ENCODE measurements at regions not wholly inside any gene's neighbourhood (a gene's known extent, or its start where the extent isn't known, plus 50 kb on each side); places are given as distances from the start of the nearest gene placed in this dataset.

- Histone ChIP-seq H3K36me3 (ENCODE audit: control insufficient read depth, insufficient read depth, low read length) (no peaks in the 10 kb centered on the region), H3K27me3 (ENCODE audit: control insufficient read depth, insufficient read depth, low read length) (no peaks in the 10 kb centered on the region), H3K4me3 (ENCODE audit: low read depth, low read length) (no peak overlapping the region)
- no peak for DNase-seq (ENCODE audit: low read depth)
- TF ChIP-seq CTCF (IDR thresholded peaks at IDR 0.05; ENCODE audit: insufficient read depth, low read length, poor library complexity, severe bottlenecking): no peak
Observed at GRCh38 chr10:64394744-64395143, 873.5 kb downstream of the REEP3 start.

- no peak for TF ChIP-seq CTCF (IDR thresholded peaks at IDR 0.05; ENCODE audit: insufficient read depth, low read length, poor library complexity, severe bottlenecking)
- Histone ChIP-seq H3K27me3 (ENCODE audit: control insufficient read depth, insufficient read depth, low read length) (no peaks in the 10 kb centered on the region), H3K36me3 (ENCODE audit: control insufficient read depth, insufficient read depth, low read length) (no peaks in the 10 kb centered on the region), H3K4me3 (ENCODE audit: low read depth, low read length) (no peak overlapping the region)
- DNase-seq (ENCODE audit: low read depth): peak; percentile 31
Observed at GRCh38 chr10:64396105-64396708, 875.0 kb downstream of the REEP3 start.

- DNase-seq (ENCODE audit: low read depth): no peak
- H3K27me3 ChIP-seq (ENCODE audit: control insufficient read depth, insufficient read depth, low read length): no peaks in the 10 kb centered on the region
- no peaks in the 10 kb centered on the region for H3K36me3 ChIP-seq (ENCODE audit: control insufficient read depth, insufficient read depth, low read length)
- no peak for TF ChIP-seq CTCF (IDR thresholded peaks at IDR 0.05; ENCODE audit: insufficient read depth, low read length, poor library complexity, severe bottlenecking)
- no peak overlapping the region for H3K4me3 ChIP-seq (ENCODE audit: low read depth, low read length)
Observed at GRCh38 chr10:64397125-64397524, 875.9 kb downstream of the REEP3 start.

GRCh38 chr10:64408391-64409183 is 887.4 kb downstream of the REEP3 start:
- Histone ChIP-seq H3K36me3 (ENCODE audit: control insufficient read depth, insufficient read depth, low read length) (no peaks in the 10 kb centered on the region), H3K4me3 (ENCODE audit: low read depth, low read length) (no peak overlapping the region), H3K27me3 (ENCODE audit: control insufficient read depth, insufficient read depth, low read length) (no peaks in the 10 kb centered on the region)
- DNase-seq (ENCODE audit: low read depth): no peak
- TF ChIP-seq CTCF (IDR thresholded peaks at IDR 0.05; ENCODE audit: insufficient read depth, low read length, poor library complexity, severe bottlenecking): no peak

- no peak for TF ChIP-seq CTCF (IDR thresholded peaks at IDR 0.05; ENCODE audit: insufficient read depth, low read length, poor library complexity, severe bottlenecking)
- DNase-seq (ENCODE audit: low read depth): no peak
- no peaks in the 10 kb centered on the region for H3K36me3 ChIP-seq (ENCODE audit: control insufficient read depth, insufficient read depth, low read length)
- H3K4me3 ChIP-seq (ENCODE audit: low read depth, low read length): no peak overlapping the region
- H3K27me3 ChIP-seq (ENCODE audit: control insufficient read depth, insufficient read depth, low read length): no peaks in the 10 kb centered on the region
Observed at GRCh38 chr10:64409349-64409748, 888.1 kb downstream of the REEP3 start.

All from kidney epithelial cell (primary cell).